SK-N-SH (cell line): ENCODE measurements at regions not wholly inside any gene's neighbourhood (a gene's known extent, or its start where the extent isn't known, plus 50 kb on each side); places are given as distances from the start of the nearest gene placed in this dataset.

Experiments used
- CTCF ChIA-PET: fragments of 300-600, 350-600 bp; formaldehyde crosslinking; extraction: SDS; loops from one replicate; lab custom pipeline; 2021; lab: Yijun Ruan, JAX
- POLR2A ChIA-PET: fragments of 350-600 bp; sonication (Branson Sonifier 250); formaldehyde crosslinking; extraction: SDS; loops from one replicate; lab custom pipeline; 2020; ENCODE audit warnings: antibody characterized with exemption, inconsistent platforms; lab: Yijun Ruan, JAX
- DNase-seq: peaks from one replicate; pipeline ENCODE4 v3.0.0; 2012
- H2AFZ ChIP-seq: fragments of 200-600 bp; sonication (generic); 2 replicates; pipeline ENCODE4 v1.8.1; 2016; ENCODE audit warnings: antibody characterized with exemption, mild to moderate bottlenecking, low read depth
- H3F3A ChIP-seq: fragments of 200-600 bp; sonication (generic); replicated peaks from 2 replicates; pipeline ENCODE3; 2016; ENCODE audit warnings: antibody characterized with exemption, mild to moderate bottlenecking; ENCODE audit not compliant: insufficient read depth
- H3K27ac ChIP-seq, 2 experiments: fragments of 200-500 bp in 1 of 2; fragments of 200-600 bp in 1 of 2; sonication (Bioruptor generic) in 1 of 2; sonication (generic), shearing (Covaris generic) in 1 of 2; 2 replicates each; pipeline versions ENCODE4 v1.5.1 to v1.6.1; 2014 to 2016; ENCODE audit warnings: low read depth in 2 of 2, inconsistent platforms in 1 of 2, low read length in 1 of 2, mild to moderate bottlenecking in 1 of 2, mixed read lengths in 1 of 2
- H3K27me3 ChIP-seq: fragments of 200-600 bp; sonication (generic), shearing (Covaris generic); 2 replicates; pipeline ENCODE4 v1.6.1; 2016; ENCODE audit warnings: mixed run types; ENCODE audit not compliant: insufficient read depth
- H3K36me3 ChIP-seq, 2 experiments: fragments of 200-500 bp in 1 of 2; fragments of 200-600 bp in 1 of 2; sonication (Bioruptor generic) in 1 of 2; sonication (generic) in 1 of 2; replicated peaks in 1 of 2; 2 replicates each; pipeline versions ENCODE3 to v1.5.1; 2014 to 2016; ENCODE audit warnings: low read length in 1 of 2, mild to moderate bottlenecking in 1 of 2; ENCODE audit not compliant: insufficient read depth in 2 of 2, control insufficient read depth in 1 of 2
- H3K4me1 ChIP-seq, 2 experiments: fragments of 200-500 bp in 1 of 2; fragments of 200-600 bp in 1 of 2; sonication (Bioruptor generic) in 1 of 2; sonication (generic), shearing (Covaris generic) in 1 of 2; 2 replicates each; pipeline versions ENCODE4 v1.5.1 to v1.6.1; 2014 to 2016; ENCODE audit warnings: low read depth in 1 of 2, low read length in 1 of 2, mixed run types in 1 of 2; ENCODE audit not compliant: insufficient read depth in 2 of 2, control insufficient read depth in 1 of 2
- H3K4me2 ChIP-seq: fragments of 200-600 bp; sonication (generic), shearing (Covaris generic); 2 replicates; pipeline ENCODE4 v1.6.1; 2017; ENCODE audit warnings: mixed run types
- H3K4me3 ChIP-seq, 2 experiments: fragments of 200-500 bp in 1 of 2; fragments of 200-600 bp in 1 of 2; sonication (Bioruptor generic) in 1 of 2; sonication (generic), shearing (Covaris generic) in 1 of 2; 2 replicates each; pipeline versions ENCODE4 v1.5.1 to v1.8.1; 2014 to 2016; ENCODE audit warnings: low read depth in 2 of 2, inconsistent platforms in 1 of 2, low read length in 1 of 2, mild to moderate bottlenecking in 1 of 2, mixed read lengths in 1 of 2, moderate library complexity in 1 of 2
- H3K79me2 ChIP-seq: fragments of 200-600 bp; sonication (generic); 2 replicates; pipeline ENCODE4 v1.8.1; 2017; ENCODE audit warnings: mild to moderate bottlenecking; ENCODE audit not compliant: insufficient read depth
- H3K9ac ChIP-seq: fragments of 200-600 bp; sonication (generic); 2 replicates; pipeline ENCODE4 v1.6.1; 2017; ENCODE audit warnings: mixed run types
- H3K9me2 ChIP-seq: fragments of 200-600 bp; sonication (generic); 2 replicates; pipeline ENCODE4 v1.6.1; 2017; ENCODE audit warnings: mixed run types
- H3K9me3 ChIP-seq: fragments of 200-600 bp; sonication (generic); 2 replicates; pipeline ENCODE4 v1.6.1; 2017; ENCODE audit warnings: mixed run types, mild to moderate bottlenecking, moderate library complexity
- H4K20me1 ChIP-seq: fragments of 200-600 bp; sonication (generic); 2 replicates; pipeline ENCODE4 v1.6.1; 2017; ENCODE audit warnings: mild to moderate bottlenecking, mixed run types; ENCODE audit not compliant: insufficient read depth
- CHD2 ChIP-seq: fragments of 150-350 bp; IDR thresholded peaks from 2 replicates; pipeline ENCODE4 v1.6.1; 2018; ENCODE audit warnings: low read length; ENCODE audit not compliant: partially characterized antibody
- CTCF ChIP-seq: fragments of 200-600 bp; sonication (generic); IDR thresholded peaks from 2 replicates; pipeline ENCODE4 v1.6.1; 2017; ENCODE audit warnings: antibody characterized with exemption, mild to moderate bottlenecking, moderate library complexity
- EP300 ChIP-seq, 2 experiments: IDR thresholded peaks; 2 replicates each; pipeline versions ENCODE4 v1.4.0 to v1.6.1; 2012; ENCODE audit warnings: borderline replicate concordance in 1 of 2, low read depth in 1 of 2, low read length in 1 of 2
- EZH2phosphoT487 ChIP-seq: fragments of 200-600 bp; sonication (generic); IDR thresholded peaks from 2 replicates; pipeline ENCODE4 v1.6.1; 2017; ENCODE audit warnings: low read depth, mixed run types, mild to moderate bottlenecking, antibody characterized with exemption, moderate library complexity, borderline replicate concordance
- FOSL2 ChIP-seq: IDR thresholded peaks from 2 replicates; pipeline ENCODE4 v1.4.0; 2012; ENCODE audit warnings: low read depth, mild to moderate bottlenecking, moderate library complexity, borderline replicate concordance
- FOXJ3 ChIP-seq: sonication (generic); formaldehyde crosslinking; IDR thresholded peaks from 2 replicates; pipeline ENCODE4 v1.5.1; 2020; ENCODE audit warnings: mild to moderate bottlenecking, missing genetic modification reagents
- FOXM1 ChIP-seq: IDR thresholded peaks from 2 replicates; pipeline ENCODE4 v1.4.0; 2012; ENCODE audit warnings: low read depth, mild to moderate bottlenecking
- GATA2 ChIP-seq: sonication (generic); formaldehyde crosslinking; IDR thresholded peaks from 2 replicates; pipeline ENCODE4 v1.5.0; 2020; ENCODE audit warnings: mild to moderate bottlenecking, missing genetic modification reagents
- JUND ChIP-seq: IDR thresholded peaks from 2 replicates; pipeline ENCODE4 v1.4.0; 2012
- MXI1 ChIP-seq: IDR thresholded peaks from 2 replicates; pipeline ENCODE4 v1.6.1; 2012; ENCODE audit warnings: mild to moderate bottlenecking, low read depth, low read length, improper control_type of control experiment
- NFIC ChIP-seq: IDR thresholded peaks from 2 replicates; pipeline ENCODE4 v1.4.0; 2012; ENCODE audit warnings: borderline replicate concordance
- NRF1 ChIP-seq: IDR thresholded peaks from 2 replicates; pipeline ENCODE4 v1.6.1; 2012; ENCODE audit warnings: low read depth, mild to moderate bottlenecking, low read length
- RAD21 ChIP-seq: IDR thresholded peaks from 2 replicates; pipeline ENCODE4 v1.6.1; 2012; ENCODE audit warnings: mild to moderate bottlenecking, low read length
- RFX5 ChIP-seq: IDR thresholded peaks from 2 replicates; pipeline ENCODE4 v1.6.1; 2012; ENCODE audit warnings: mild to moderate bottlenecking, improper control_type of control experiment, low read length
- RXRA ChIP-seq: IDR thresholded peaks from 2 replicates; pipeline ENCODE4 v1.4.0; 2012; ENCODE audit warnings: low read depth, mild to moderate bottlenecking, borderline replicate concordance
- SIN3A ChIP-seq: IDR thresholded peaks from 2 replicates; pipeline ENCODE4 v1.6.1; 2012; ENCODE audit warnings: low read depth, mild to moderate bottlenecking, low read length, moderate library complexity, borderline replicate concordance
- SMC3 ChIP-seq: IDR thresholded peaks from 2 replicates; pipeline ENCODE4 v1.6.1; 2012; ENCODE audit warnings: low read depth, low read length, improper control_type of control experiment
- TCF12 ChIP-seq: IDR thresholded peaks from 2 replicates; pipeline ENCODE4 v1.4.0; 2012
- USF2 ChIP-seq: fragments of 150-350 bp; IDR thresholded peaks from 2 replicates; pipeline ENCODE4 v1.6.1; 2017; ENCODE audit warnings: antibody characterized with exemption, low read length, low read depth, borderline replicate concordance
- YY1 ChIP-seq: IDR thresholded peaks from 2 replicates; pipeline ENCODE4 v1.4.0; 2012; ENCODE audit warnings: low read depth, mild to moderate bottlenecking
- WGBS: methylation state at CpG from one replicate; pipeline ENCODE4 v1.1.6; 2017; ENCODE audit warnings: low lambda C conversion rate; 5-methylcytosine and 5-hydroxymethylcytosine counted together
- TF ChIP-seq, protein P1 (sequence below): IDR thresholded peaks from 2 replicates; pipeline ENCODE4 v1.4.0; 2012; ENCODE audit warnings: low read depth, borderline replicate concordance
- TF ChIP-seq, protein P2 (sequence below): IDR thresholded peaks from 2 replicates; pipeline ENCODE4 v1.4.0; 2012; ENCODE audit warnings: low read depth

- TF ChIP-seq RXRA, result no peak
- TF ChIP-seq FOXJ3 (CRISPR knock-in tag), result no peak
- TF ChIP-seq RFX5, result no peak
- no peak for TF ChIP-seq SMC3
- TF ChIP-seq FOSL2, result peak; percentile 70; the same call in 1 of the 2 replicates
- TF ChIP-seq CHD2, result no peak
- TF ChIP-seq CTCF, result no peak
- TF ChIP-seq TCF12, result peak; percentile 87
- TF ChIP-seq SIN3A, result no peak
- TF ChIP-seq, protein P1, sequence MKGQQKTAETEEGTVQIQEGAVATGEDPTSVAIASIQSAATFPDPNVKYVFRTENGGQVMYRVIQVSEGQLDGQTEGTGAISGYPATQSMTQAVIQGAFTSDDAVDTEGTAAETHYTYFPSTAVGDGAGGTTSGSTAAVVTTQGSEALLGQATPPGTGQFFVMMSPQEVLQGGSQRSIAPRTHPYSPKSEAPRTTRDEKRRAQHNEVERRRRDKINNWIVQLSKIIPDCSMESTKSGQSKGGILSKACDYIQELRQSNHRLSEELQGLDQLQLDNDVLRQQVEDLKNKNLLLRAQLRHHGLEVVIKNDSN, result no peak
- TF ChIP-seq RAD21, result no peak
- TF ChIP-seq, protein P2, sequence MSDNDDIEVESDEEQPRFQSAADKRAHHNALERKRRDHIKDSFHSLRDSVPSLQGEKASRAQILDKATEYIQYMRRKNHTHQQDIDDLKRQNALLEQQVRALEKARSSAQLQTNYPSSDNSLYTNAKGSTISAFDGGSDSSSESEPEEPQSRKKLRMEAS, result no peak
- TF ChIP-seq JUND, result peak; percentile 54; the same call in 1 of the 2 replicates
- TF ChIP-seq EZH2phosphoT487, result no peak
These were observed 184.9 kb upstream of the TENT5A start (continued) for GRCh38 chr6:81937296-81937937.

GRCh38 chr6:81934936-81935335 lies 182.5 kb upstream of the TENT5A start:
- Histone ChIP-seq H2AFZ (no peak overlapping the region), H4K20me1 (no peaks in the 10 kb centered on the region), H3K9me3 (no peaks in the 10 kb centered on the region), H3K36me3 (no peaks in the 10 kb centered on the region), H3K4me3 (no peak overlapping the region), H3K27ac (no peak overlapping the region), H3K4me1 (peaks cover 0 to 32% of the 10 kb centered on the region in 2 experiments; a peak in 2 of 4 replicates), H3K4me2 (no peak overlapping the region), H3K79me2 (no peaks in the 10 kb centered on the region), H3K9me2 (no peaks in the 10 kb centered on the region), H3K27me3 (no peaks in the 10 kb centered on the region), H3K9ac (no peak overlapping the region), H3F3A (peaks cover 25% of the 10 kb centered on the region)
- TF ChIP-seq RFX5, result no peak
- TF ChIP-seq RAD21, result no peak
- no peak for TF ChIP-seq MXI1
- TF ChIP-seq FOXM1, result no peak
- no peak for TF ChIP-seq RXRA
- no peak for TF ChIP-seq NFIC
- TF ChIP-seq YY1, result no peak
- TF ChIP-seq JUND, result no peak
- no peak for TF ChIP-seq CTCF
- no peak for TF ChIP-seq GATA2 (CRISPR knock-in tag)
- TF ChIP-seq USF2, result no peak
- no peak for TF ChIP-seq NRF1
- TF ChIP-seq FOXJ3 (CRISPR knock-in tag), result no peak
- TF ChIP-seq, protein P1, result no peak
- TF ChIP-seq EP300 (IDR thresholded peaks at IDR 0.05; ENCODE audit: borderline replicate concordance in 1 of 2, low read depth in 1 of 2, low read length in 1 of 2), result no peak
- CTCF ChIA-PET, result no interaction called here
- WGBS, result 90% methylated on average over 1 of the region's 1 CpG
- POLR2A ChIA-PET, result no interaction called here
- no peak for DNase-seq
